GM12865 (cell line): ENCODE measurements at regions not wholly inside any gene's neighbourhood (a gene's known extent, or its start where the extent isn't known, plus 50 kb on each side); places are given as distances from the start of the nearest gene placed in this dataset.

ENCODE experiments used
- DNase-seq: peaks from one replicate; pipeline ENCODE4 v3.0.0; 2010; ENCODE audit warnings: low read depth
- H3K4me3 ChIP-seq: 2 replicates; pipeline ENCODE4 v1.5.1; 2011; ENCODE audit warnings: mild to moderate bottlenecking, low read depth, low read length, control low read depth
- TF ChIP-seq, protein P1 (sequence below): IDR thresholded peaks from 2 replicates; pipeline ENCODE4 v1.5.1; 2011; ENCODE audit warnings: low read length, control low read depth, low read depth, inconsistent platforms; ENCODE audit not compliant: insufficient read depth; ENCODE audit errors: missing control alignments

DNA sequence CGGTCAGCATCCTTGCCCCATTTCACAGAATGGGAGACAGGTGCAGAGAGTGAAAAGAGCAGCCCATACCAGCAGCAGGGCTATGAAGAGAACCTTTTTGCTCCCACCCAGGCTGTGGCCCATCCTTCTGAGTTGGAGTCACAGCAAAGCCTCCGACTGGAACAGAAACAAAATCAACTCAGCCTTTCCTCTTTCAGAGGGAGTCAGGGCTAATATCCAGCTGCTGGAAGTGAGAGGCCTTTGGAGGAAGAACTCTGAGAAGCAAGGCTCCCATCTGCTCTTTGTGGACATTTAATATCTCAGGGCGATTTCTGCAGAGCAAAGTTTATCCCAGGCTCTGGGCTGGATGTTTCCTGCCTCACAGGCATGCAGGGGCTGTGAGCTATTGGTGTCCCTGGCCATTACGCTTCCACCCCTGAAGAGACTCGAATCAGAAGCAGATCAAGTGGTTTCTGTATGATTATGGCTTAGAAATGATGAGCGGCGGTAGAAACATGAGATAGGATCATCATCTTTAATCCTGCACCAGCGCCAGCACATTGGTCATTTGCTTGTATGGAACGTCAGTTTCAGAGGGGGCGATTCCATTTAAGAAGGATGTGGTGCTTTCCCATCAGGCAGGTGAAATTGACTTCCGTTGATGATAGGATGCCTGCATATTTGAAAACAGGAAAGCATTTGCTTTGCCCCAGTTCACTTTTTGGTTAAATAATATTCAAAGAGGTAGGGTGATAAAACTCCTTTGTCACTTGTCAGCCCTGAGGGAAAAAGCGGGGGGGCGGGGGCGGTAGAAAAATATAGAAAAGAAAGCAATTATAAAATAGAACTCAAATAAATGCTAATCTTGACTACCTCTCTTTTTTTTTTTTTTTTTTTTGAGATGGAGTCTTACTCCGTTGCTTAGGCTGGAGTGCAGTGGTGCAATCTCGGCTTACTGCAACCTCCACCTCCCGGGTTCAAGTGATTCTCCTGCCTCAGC lies 152.4 kb downstream of the LRRC30 start:
- H3K4me3 ChIP-seq, result no peak overlapping the region
- no peak for DNase-seq
- TF ChIP-seq, protein P1, sequence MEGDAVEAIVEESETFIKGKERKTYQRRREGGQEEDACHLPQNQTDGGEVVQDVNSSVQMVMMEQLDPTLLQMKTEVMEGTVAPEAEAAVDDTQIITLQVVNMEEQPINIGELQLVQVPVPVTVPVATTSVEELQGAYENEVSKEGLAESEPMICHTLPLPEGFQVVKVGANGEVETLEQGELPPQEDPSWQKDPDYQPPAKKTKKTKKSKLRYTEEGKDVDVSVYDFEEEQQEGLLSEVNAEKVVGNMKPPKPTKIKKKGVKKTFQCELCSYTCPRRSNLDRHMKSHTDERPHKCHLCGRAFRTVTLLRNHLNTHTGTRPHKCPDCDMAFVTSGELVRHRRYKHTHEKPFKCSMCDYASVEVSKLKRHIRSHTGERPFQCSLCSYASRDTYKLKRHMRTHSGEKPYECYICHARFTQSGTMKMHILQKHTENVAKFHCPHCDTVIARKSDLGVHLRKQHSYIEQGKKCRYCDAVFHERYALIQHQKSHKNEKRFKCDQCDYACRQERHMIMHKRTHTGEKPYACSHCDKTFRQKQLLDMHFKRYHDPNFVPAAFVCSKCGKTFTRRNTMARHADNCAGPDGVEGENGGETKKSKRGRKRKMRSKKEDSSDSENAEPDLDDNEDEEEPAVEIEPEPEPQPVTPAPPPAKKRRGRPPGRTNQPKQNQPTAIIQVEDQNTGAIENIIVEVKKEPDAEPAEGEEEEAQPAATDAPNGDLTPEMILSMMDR, result no peak

- TF ChIP-seq, protein P1, result no peak
- H3K4me3 ChIP-seq, result no peak overlapping the region
- no peak for DNase-seq
Observed at GRCh38 chr18:7388741-7389140, 157.9 kb downstream of the LRRC30 start.

DNA sequence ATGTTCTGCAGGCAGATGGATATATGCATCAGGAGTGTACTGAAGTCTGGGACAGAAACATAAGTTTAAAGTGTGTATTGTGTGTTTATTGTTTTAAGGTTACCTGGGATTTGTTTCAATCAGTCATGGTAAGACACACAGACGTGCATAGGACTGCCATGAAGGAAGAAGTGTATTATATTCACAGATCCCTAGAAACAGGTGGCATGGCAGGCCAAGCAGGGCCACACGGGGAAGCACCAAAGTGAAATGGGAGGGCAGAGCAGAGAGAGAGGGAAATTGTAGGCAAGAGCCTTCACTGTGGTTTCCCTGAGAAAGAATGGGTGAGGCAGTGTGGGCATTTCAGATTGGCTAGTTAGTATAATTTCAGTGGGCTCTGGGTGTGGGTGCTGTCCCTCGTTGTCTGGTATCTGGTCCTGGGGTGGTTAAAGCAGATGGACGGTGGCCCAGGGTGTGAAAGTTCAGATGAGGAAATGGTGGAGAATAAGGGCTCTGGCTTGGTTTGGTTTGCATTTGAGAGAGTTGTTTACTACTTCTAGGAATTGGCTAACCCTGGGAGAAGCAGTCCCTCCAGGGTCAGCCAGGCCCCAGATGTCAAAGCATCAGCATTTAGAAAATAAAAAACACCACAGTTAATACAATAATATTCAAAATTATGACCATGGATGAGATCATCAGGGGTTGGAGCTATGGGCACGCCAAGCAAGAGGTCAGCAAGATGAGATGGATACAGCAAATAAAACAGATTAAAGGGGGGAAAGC lies 160.0 kb downstream of the LRRC30 start:
- no peak overlapping the region for H3K4me3 ChIP-seq
- TF ChIP-seq, protein P1, result no peak
- no peak for DNase-seq

DNA sequence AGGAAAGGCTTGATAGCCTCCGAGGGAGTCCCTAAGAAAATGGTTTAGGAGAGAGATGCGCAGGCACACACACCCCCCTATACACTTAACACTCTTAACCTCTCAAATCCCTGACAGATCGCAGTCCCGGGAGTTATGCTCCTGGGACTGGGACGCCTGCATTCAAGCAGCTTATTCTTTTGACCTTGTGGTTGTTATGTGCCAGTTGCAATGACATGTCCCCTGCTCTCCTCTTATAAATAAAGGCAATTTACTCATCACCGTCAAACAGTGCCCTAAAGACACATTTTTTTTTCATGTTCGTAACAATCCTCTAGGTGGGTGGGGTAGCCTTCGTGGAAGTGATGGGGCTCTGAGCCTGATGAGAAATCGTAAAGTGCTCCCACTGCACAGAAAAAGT lies 162.2 kb downstream of the LRRC30 start:
- no peak overlapping the region for H3K4me3 ChIP-seq
- no peak for DNase-seq
- TF ChIP-seq, protein P1, result no peak

GRCh38 chr18:7394050-7394659 lies 163.3 kb downstream of the LRRC30 start:
- no peak for DNase-seq
- H3K4me3 ChIP-seq, result no peak overlapping the region
- TF ChIP-seq, protein P1, result no peak

GRCh38 chr18:7395566-7395965 lies 164.7 kb downstream of the LRRC30 start:
- TF ChIP-seq, protein P1, result no peak
- H3K4me3 ChIP-seq, result no peak overlapping the region
- no peak for DNase-seq
